GM12873 (cell line): ENCODE measurements at regions not wholly inside any gene's neighbourhood (a gene's known extent, or its start where the extent isn't known, plus 50 kb on each side); places are given as distances from the start of the nearest gene placed in this dataset.

Source experiments
- CTCF ChIP-seq: IDR thresholded peaks from 2 replicates; pipeline ENCODE4 v1.5.1; 2012; ENCODE audit warnings: low read depth, mild to moderate bottlenecking, moderate library complexity, low read length, control low read depth; ENCODE audit not compliant: insufficient read depth; ENCODE audit errors: missing control alignments

- TF ChIP-seq CTCF: no peak
These were observed 216.4 kb downstream of the FSIP2 start for GRCh38 chr2:185955050-185955449.

GRCh38 chr2:185967335-185967734 is 228.7 kb downstream of the FSIP2 start:
- no peak for TF ChIP-seq CTCF

GRCh38 chr2:185970148-185970852 is 231.7 kb downstream of the FSIP2 start:
- TF ChIP-seq CTCF: no peak

GRCh38 chr2:185978634-185979407 is 240.2 kb downstream of the FSIP2 start:
- no peak for TF ChIP-seq CTCF

- TF ChIP-seq CTCF: no peak
These were observed 241.0 kb downstream of the FSIP2 start for GRCh38 chr2:185979546-185980071.

- TF ChIP-seq CTCF: no peak
These were observed 242.3 kb downstream of the FSIP2 start for GRCh38 chr2:185980944-185981343.

GRCh38 chr2:185984670-185985069 is 246.1 kb downstream of the FSIP2 start:
- TF ChIP-seq CTCF: no peak
